Colonic mucosa (tissue), 4 donors: ENCODE measurements at regions not wholly inside any gene's neighbourhood (a gene's known extent, or its start where the extent isn't known, plus 50 kb on each side); places are given as distances from the start of the nearest gene placed in this dataset.
A peak's percentile ranks its signal among the peaks of the same experiment; 100 is the strongest.
"Not testable (repeated sequence)": the region's sequence is repeated elsewhere in the genome, so short reads cannot be mapped to it uniquely, and the experiment has no call there.

Experiments used
- DNase-seq: peaks from one replicate; pipeline ENCODE4 v3.0.0-alpha.2; 2020
- H3K27ac ChIP-seq: fragments of 200-600 bp; one replicate; pipeline ENCODE4 v1.8.0; 2021
- H3K27me3 ChIP-seq: fragments of 200-600 bp; one replicate; pipeline ENCODE4 v1.8.0; 2021
- H3K36me3 ChIP-seq: fragments of 200-600 bp; one replicate; pipeline ENCODE4 v1.8.0; 2021
- H3K4me1 ChIP-seq: fragments of 200-600 bp; one replicate; pipeline ENCODE4 v1.8.0; 2021; ENCODE audit warnings: mild to moderate bottlenecking
- H3K4me3 ChIP-seq: fragments of 200-600 bp; one replicate; pipeline ENCODE4 v1.8.0; 2021
- H3K9ac ChIP-seq, 2 donors: one replicate each; pipeline ENCODE4 v1.7.0; 2013; ENCODE audit warnings: control low read depth in 2 of 2, low read depth in 2 of 2, low read length in 2 of 2
- H3K9me3 ChIP-seq: fragments of 200-600 bp; one replicate; pipeline ENCODE4 v1.8.0; 2021
- CTCF ChIP-seq: fragments of 200-600 bp; IDR thresholded peaks from one replicate; pipeline ENCODE4 v1.8.0; 2022; ENCODE audit warnings: antibody characterized with exemption, mild to moderate bottlenecking
- intact Hi-C: fragments of 100-400 bp; cut with DNase I; formaldehyde crosslinking; loops from one replicate; pipeline ENCODE4 v1.14.1; 2022
- donor health status: healthy.
- donor health status: DM: no; HTN: no; CAD: no.
- donor health status: DM: no; HTN: no; CAD: no.

- no peak for TF ChIP-seq CTCF
- H3K36me3 ChIP-seq: no peaks in the 10 kb centered on the region
- H3K4me3 ChIP-seq: no peak overlapping the region
- H3K9me3 ChIP-seq: no peaks in the 10 kb centered on the region
- no peaks in the 10 kb centered on the region for H3K27me3 ChIP-seq
- H3K27ac ChIP-seq: no peak overlapping the region
- intact Hi-C loops: loop anchor here (5.0 to 10.0 kb wide), 3 partner anchors 173 to 850 kb away; partner anchors contain the start of genes MECR and PTPRU
- H3K9ac ChIP-seq: no peak overlapping the region
- H3K4me1 ChIP-seq: no peaks in the 10 kb centered on the region
- DNase-seq: no peak
These were observed 638.3 kb downstream of the MATN1 start for GRCh38 chr1:30084909-30085571.

GRCh38 chr1:30083800-30084464 is 639.5 kb downstream of the MATN1 start:
- intact Hi-C loops: loop anchor here (10.0 kb wide), 2 partner anchors 289 to 849 kb away; partner anchors contain the start of genes MECR and PTPRU
- H3K9me3 ChIP-seq: no peaks in the 10 kb centered on the region
- H3K36me3 ChIP-seq: no peaks in the 10 kb centered on the region
- no peak for DNase-seq
- no peak overlapping the region for H3K4me3 ChIP-seq
- H3K9ac ChIP-seq: peak overlapping the region in 1 of 2 donors; percentile 14
- no peaks in the 10 kb centered on the region for H3K4me1 ChIP-seq
- H3K27me3 ChIP-seq: no peaks in the 10 kb centered on the region
- H3K27ac ChIP-seq: peak overlapping the region; percentile 35
- no peak for TF ChIP-seq CTCF

- no peak for DNase-seq
- no peaks in the 10 kb centered on the region for H3K9me3 ChIP-seq
- no peaks in the 10 kb centered on the region for H3K36me3 ChIP-seq
- H3K4me1 ChIP-seq: no peaks in the 10 kb centered on the region
- no peak for TF ChIP-seq CTCF
- intact Hi-C loops: loop anchor here (10.0 kb wide), 2 partner anchors 287 to 847 kb away; partner anchors contain the start of genes MECR and PTPRU
- no peak overlapping the region for H3K4me3 ChIP-seq
- no peak overlapping the region for H3K27ac ChIP-seq
- no peaks in the 10 kb centered on the region for H3K27me3 ChIP-seq
- H3K9ac ChIP-seq: no peak overlapping the region
These were observed 641.8 kb downstream of the MATN1 start for GRCh38 chr1:30081379-30082102.

- H3K36me3 ChIP-seq, H3K27me3 ChIP-seq, H3K27ac ChIP-seq, DNase-seq, H3K4me1 ChIP-seq, H3K4me3 ChIP-seq, H3K9me3 ChIP-seq, H3K9ac ChIP-seq, intact Hi-C loops: not testable (repeated sequence)
These were observed 647.5 kb downstream of the MATN1 start for GRCh38 chr1:30075916-30076315.

GRCh38 chr1:30068787-30069472 is 654.5 kb downstream of the MATN1 start:
- no peak for TF ChIP-seq CTCF
- no peaks in the 10 kb centered on the region for H3K4me1 ChIP-seq
- H3K9ac ChIP-seq: no peak overlapping the region
- H3K4me3 ChIP-seq: no peak overlapping the region
- H3K36me3 ChIP-seq: no peaks in the 10 kb centered on the region
- H3K9me3 ChIP-seq: no peaks in the 10 kb centered on the region
- H3K27me3 ChIP-seq: no peaks in the 10 kb centered on the region
- intact Hi-C loops: no loop called here
- DNase-seq: no peak
- H3K27ac ChIP-seq: no peak overlapping the region
